CD4-positive, alpha-beta T cell treated with Interleukin-15 for 1 hour (primary cell): ENCODE measurements at regions not wholly inside any gene's neighbourhood (a gene's known extent, or its start where the extent isn't known, plus 50 kb on each side); places are given as distances from the start of the nearest gene placed in this dataset.
"Not testable (repeated sequence)": the region's sequence is repeated elsewhere in the genome, so short reads cannot be mapped to it uniquely, and the experiment has no call there.

Experiments used
- DNase-seq: peaks from one replicate; pipeline ENCODE4 v3.0.0-alpha.2; 2020

GRCh38 chr11:105429096-105429910 is 180.6 kb upstream of the GRIA4 start:
- DNase-seq, result no peak

DNA sequence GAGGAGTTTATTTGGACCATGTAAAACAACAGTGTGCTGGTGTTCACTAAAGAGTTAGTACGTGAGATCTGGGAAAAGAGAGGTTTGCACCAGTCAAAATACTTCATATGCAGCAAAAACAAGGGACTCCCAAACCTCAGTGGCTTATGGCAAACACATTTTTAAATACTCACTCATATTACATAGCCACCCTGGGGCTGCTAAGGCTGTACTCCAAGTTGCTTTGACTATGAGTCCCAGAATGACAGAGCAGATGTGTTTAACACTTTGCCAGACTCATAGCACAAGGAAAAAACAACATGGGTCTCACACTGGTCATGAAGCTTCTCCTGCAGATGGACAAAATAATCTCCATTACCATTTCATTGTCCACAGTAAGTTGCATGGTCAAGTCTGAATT is 202.8 kb upstream of the GRIA4 start:
- no peak for DNase-seq

GRCh38 chr11:105401269-105401809 is 208.5 kb upstream of the GRIA4 start:
- DNase-seq, result no peak

GRCh38 chr11:105399511-105399910 is 210.4 kb upstream of the GRIA4 start:
- DNase-seq, result no peak

- no peak for DNase-seq
These were observed 211.2 kb upstream of the GRIA4 start for GRCh38 chr11:105398636-105399035.

DNA sequence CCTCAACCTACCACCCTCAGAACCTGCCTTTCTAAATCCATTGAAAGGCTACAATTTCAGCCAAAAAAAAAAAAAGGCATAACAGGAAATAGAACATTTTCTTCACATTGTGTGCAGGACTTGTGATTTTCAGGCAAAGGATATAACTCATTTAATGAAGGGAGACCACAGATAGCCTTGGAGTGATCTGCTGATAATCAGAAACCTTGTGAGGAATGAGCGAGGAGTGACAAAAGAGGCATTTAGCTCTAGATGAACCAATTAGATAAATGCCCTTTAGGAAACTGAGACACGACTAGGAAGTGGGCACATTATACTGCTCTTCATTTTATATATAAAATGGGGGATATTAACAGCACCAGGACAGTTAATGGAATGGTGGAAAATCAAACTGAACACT is 216.5 kb upstream of the GRIA4 start:
- DNase-seq, result no peak

GRCh38 chr11:105392556-105392955 is 217.3 kb upstream of the GRIA4 start:
- DNase-seq, result no peak

DNA sequence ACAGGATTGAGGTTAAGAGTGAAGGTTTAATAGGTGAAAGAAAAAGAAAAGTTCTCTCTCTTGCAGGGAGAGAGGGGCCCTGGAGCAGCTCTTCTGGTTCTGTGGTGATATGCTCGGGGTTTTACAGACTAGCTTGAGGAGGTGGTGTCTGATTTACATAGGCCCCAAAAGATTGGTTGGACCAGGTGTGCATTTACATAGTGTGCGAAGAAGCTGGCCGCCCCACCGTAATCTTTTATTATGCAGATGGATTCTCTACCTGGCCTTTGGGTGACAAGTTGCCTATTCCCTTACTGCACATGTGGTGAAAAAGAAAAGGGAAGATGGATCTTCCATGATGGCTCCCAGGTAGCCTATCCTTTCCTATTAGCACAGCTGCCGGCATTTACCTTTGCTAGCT is 219.9 kb upstream of the GRIA4 start:
- DNase-seq, result no peak

DNA sequence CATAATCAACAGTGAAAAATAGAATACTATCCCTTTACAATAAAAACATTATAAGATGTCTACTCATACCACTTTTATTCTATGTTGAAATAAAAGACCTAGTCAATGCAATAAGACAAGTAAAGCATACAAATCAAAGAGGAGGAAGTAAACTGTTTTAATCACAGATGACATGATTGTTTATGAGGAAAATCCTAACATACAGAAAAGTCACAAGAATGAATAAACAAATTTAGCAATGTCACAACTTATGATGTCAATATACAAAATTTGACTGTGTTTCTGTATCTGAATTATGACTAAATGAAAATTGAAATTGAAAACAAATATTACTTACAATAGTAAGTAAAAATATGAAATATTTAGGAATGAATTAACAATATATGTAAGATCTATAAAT is 221.9 kb upstream of the GRIA4 start:
- DNase-seq, result no peak

DNA sequence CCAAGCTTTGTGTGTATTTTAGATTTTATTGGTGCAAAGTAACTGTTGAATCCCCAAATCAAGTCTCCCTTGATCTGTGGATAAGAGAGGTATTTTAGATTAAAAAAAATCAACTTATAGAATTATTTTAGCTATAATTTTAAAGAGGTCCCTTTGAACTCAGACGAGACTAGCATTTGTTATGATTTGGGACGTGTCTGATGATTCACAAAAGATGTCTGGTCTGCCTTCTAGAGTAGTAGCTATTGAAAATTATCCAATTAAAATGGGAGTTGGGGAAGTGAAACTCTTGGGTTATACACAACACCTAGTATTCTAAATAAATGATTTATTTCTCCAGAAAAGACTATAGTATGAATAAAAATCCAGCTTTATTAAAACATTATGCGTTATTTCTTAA is 227.9 kb upstream of the GRIA4 start:
- no peak for DNase-seq

- no peak for DNase-seq
These were observed 232.0 kb upstream of the GRIA4 start for GRCh38 chr11:105377870-105378269.

DNA sequence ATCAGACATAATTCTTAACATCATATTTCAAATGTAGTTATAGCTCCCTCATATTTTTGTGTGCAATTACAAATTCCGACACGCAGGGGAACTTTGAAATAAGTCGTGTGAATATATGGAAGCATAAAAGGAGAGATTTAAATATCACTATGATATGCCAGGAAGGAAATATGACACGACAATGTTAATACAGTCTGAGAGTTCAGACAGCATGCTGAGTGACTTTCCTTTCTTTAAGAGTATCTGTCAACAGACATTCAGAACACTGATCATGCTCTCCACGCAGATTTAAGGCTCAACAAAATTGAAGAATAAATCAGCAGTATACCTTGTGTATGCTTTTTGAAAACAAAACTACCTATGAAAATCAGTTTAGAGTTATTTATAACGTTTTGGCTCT is 232.6 kb upstream of the CARD18 start:
- DNase-seq, result no peak

DNA sequence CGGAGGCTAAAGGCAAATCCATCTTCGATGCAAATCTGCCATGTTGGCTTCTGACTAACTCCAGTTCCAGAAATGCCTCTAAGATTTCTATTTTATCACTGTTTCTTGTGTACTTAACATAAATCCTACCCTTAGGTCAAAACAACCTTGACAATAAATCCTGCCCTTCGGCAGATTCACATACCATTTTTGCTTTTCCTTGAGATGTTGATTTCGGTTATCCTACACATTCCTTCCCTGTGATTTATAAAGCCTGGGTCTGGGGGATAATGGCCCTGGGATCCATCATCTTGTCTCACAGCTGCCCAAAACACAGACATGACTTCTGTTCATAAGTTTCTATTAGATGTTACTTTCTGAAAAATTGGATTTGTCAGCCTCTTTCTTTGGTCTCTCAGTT is 231.7 kb upstream of the CARD18 start:
- DNase-seq, result no peak

- no peak for DNase-seq
These were observed 229.1 kb upstream of the CARD18 start for GRCh38 chr11:105368711-105369110.

DNA sequence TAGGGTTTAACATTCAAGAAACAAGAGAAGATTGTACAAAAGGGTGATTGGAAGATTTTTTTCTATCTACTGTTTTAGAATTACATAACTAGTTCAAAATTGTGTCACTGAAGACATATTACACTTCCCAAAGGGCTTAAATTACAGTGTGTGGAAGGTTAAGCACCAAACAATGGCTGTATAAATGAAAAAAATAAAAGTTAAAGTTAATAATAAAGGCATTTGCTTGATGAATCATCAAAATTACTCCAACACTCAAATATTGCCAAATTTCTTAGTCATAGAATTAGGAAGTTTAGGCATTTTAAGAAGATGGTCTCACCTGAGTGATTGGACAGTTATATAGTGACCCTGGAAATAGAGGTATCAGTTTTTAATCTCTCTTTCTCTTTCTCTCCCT is 227.6 kb upstream of the CARD18 start:
- no peak for DNase-seq

GRCh38 chr11:105361651-105362050 is 222.1 kb upstream of the CARD18 start:
- DNase-seq, result no peak

- no peak for DNase-seq
These were observed 218.2 kb upstream of the CARD18 start for GRCh38 chr11:105357764-105358163.

GRCh38 chr11:105357146-105357545 is 217.6 kb upstream of the CARD18 start:
- no peak for DNase-seq

DNA sequence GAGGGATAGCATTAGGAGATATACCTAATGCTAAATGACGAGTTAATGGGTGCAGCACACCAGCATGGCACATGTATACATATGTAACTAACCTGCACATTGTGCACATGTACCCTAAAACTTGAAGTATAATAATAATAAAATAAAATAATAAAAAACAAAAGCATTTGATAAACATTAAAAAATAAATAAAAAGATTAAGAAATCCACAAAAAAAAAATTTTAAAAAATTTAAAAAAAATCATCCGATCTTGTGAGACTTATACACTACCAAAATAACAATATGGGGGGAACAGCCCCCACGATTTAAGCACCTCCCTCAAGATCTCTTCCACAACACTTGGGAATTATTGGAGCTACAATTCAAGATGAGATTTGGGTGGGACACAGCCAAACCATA is 210.3 kb upstream of the CARD18 start:
- not testable (repeated sequence) for DNase-seq

GRCh38 chr11:105344938-105345337 is 205.4 kb upstream of the CARD18 start:
- no peak for DNase-seq

GRCh38 chr11:105334025-105334714 is 194.6 kb upstream of the CARD18 start:
- DNase-seq, result no peak

- no peak for DNase-seq
These were observed 193.6 kb upstream of the CARD18 start for GRCh38 chr11:105333153-105333552.

DNA sequence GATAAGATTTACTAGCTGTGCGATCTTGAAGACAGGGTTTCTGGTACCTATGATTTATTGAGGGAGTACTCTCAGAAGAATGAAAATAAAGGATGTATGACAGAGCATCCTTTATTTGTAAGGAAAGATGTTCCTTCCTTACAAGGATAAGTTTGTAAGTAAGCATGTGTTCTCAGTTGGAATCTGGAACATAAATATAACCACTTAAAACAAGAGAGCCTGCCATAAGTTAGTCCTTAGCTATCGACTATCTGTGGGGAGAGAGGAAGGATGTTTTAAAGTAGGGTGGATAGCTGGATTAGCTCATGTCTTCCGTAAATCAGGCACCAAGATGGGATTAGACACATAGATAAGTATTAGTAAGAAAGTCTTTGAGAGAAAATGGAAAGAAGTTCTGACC is 192.6 kb upstream of the CARD18 start:
- DNase-seq, result no peak

GRCh38 chr11:105328061-105328460 is 188.5 kb upstream of the CARD18 start:
- no peak for DNase-seq
